ENCODE measurements at regions not wholly inside any gene's neighbourhood (a gene's known extent, or its start where the extent isn't known, plus 50 kb on each side); places are given as distances from the start of the nearest gene placed in this dataset.

- TF ChIP-seq CTCF (IDR thresholded peaks at IDR 0.05) (no peak), POLR2A (IDR thresholded peaks at IDR 0.05; ENCODE audit: low read depth) (no peak), POLR2AphosphoS5 (IDR thresholded peaks at IDR 0.05) (no peak), EP300 (IDR thresholded peaks at IDR 0.05) (no peak)
Observed at GRCh38 chr11:104637662-104638170, 260.5 kb downstream of the CASP12 start.

All from esophagus muscularis mucosa (tissue), 4 donors.